DOHH2 (cell line): ENCODE measurements at regions not wholly inside any gene's neighbourhood (a gene's known extent, or its start where the extent isn't known, plus 50 kb on each side); places are given as distances from the start of the nearest gene placed in this dataset.

Experiments
- CTCF ChIP-seq: fragments of 200-600 bp; sonication (generic); IDR thresholded peaks from one replicate; pipeline ENCODE4 v1.5.1; 2014; ENCODE audit warnings: antibody characterized with exemption, mild to moderate bottlenecking, low read depth, low read length; ENCODE audit not compliant: poor library complexity, severe bottlenecking
- EZH2phosphoT487 ChIP-seq: fragments of 200-600 bp; sonication (generic); IDR thresholded peaks from 2 replicates; pipeline ENCODE4 v1.6.1; 2017; ENCODE audit warnings: borderline replicate concordance, mild to moderate bottlenecking, antibody characterized with exemption, low read length, moderate library complexity, mixed read lengths

- TF ChIP-seq CTCF = no peak
- TF ChIP-seq EZH2phosphoT487 = no peak
Measured at GRCh38 chr5:128662997-128663396, 125.0 kb upstream of the FBN2 start.
